OCI-LY1 (cell line): ENCODE measurements at regions not wholly inside any gene's neighbourhood (a gene's known extent, or its start where the extent isn't known, plus 50 kb on each side); places are given as distances from the start of the nearest gene placed in this dataset.

Experiments
- H2AFZ ChIP-seq: fragments of 200-600 bp; sonication (generic), shearing (Covaris generic); 2 replicates; pipeline ENCODE4 v1.6.0; 2014; ENCODE audit warnings: antibody characterized with exemption, mild to moderate bottlenecking, low read length
- H3F3A ChIP-seq: fragments of 200-600 bp; sonication (generic), shearing (Covaris generic); 2 replicates; pipeline ENCODE4 v1.6.0; 2014; ENCODE audit warnings: mild to moderate bottlenecking, antibody characterized with exemption, low read length, moderate library complexity; ENCODE audit not compliant: insufficient read depth
- H3K27ac ChIP-seq: fragments of 200-600 bp; sonication (generic); 2 replicates; pipeline ENCODE4 v1.5.1; 2014; ENCODE audit warnings: low read length, mixed run types, mild to moderate bottlenecking, low read depth; ENCODE audit not compliant: poor library complexity, severe bottlenecking
- H3K27me3 ChIP-seq: fragments of 200-600 bp; sonication (generic); 2 replicates; pipeline ENCODE4 v1.6.0; 2014; ENCODE audit warnings: antibody characterized with exemption, mild to moderate bottlenecking, low read length, moderate library complexity; ENCODE audit not compliant: insufficient read depth
- H3K36me3 ChIP-seq: fragments of 200-600 bp; sonication (generic); 2 replicates; pipeline ENCODE4 v1.6.1; 2014; ENCODE audit warnings: mild to moderate bottlenecking, antibody characterized with exemption, low read length, moderate library complexity, mixed read lengths; ENCODE audit not compliant: insufficient read depth
- H3K4me1 ChIP-seq: fragments of 200-600 bp; sonication (generic); 2 replicates; pipeline ENCODE4 v1.5.1; 2014; ENCODE audit warnings: mild to moderate bottlenecking, low read length, moderate library complexity; ENCODE audit not compliant: insufficient read depth, severe bottlenecking
- H3K4me2 ChIP-seq: fragments of 200-600 bp; sonication (generic), shearing (Covaris generic); 2 replicates; pipeline ENCODE4 v1.6.1; 2014; ENCODE audit warnings: low read length
- H3K4me3 ChIP-seq: fragments of 200-600 bp; sonication (generic); 2 replicates; pipeline ENCODE4 v1.5.1; 2014; ENCODE audit warnings: low read length, low read depth, mild to moderate bottlenecking, mixed read lengths; ENCODE audit not compliant: poor library complexity, severe bottlenecking
- H3K79me2 ChIP-seq: fragments of 200-600 bp; shearing (Covaris generic); 2 replicates; pipeline ENCODE4 v1.6.1; 2016; ENCODE audit warnings: mixed run types, low read length, mixed read lengths; ENCODE audit not compliant: insufficient read depth
- H3K9ac ChIP-seq: fragments of 200-600 bp; sonication (generic), shearing (Covaris generic); 2 replicates; pipeline ENCODE4 v1.6.1; 2014; ENCODE audit warnings: mild to moderate bottlenecking, low read length, mixed read lengths
- H3K9me2 ChIP-seq: fragments of 200-600 bp; sonication (generic), shearing (Covaris generic); 2 replicates; pipeline ENCODE4 v1.6.1; 2014; ENCODE audit warnings: low read depth, mild to moderate bottlenecking, low read length, mixed read lengths
- H3K9me3 ChIP-seq: fragments of 200-600 bp; shearing (Covaris generic); 2 replicates; pipeline ENCODE4 v1.6.1; 2014; ENCODE audit warnings: low read length, mixed read lengths
- H4K20me1 ChIP-seq: fragments of 200-600 bp; sonication (generic), shearing (Covaris generic); 2 replicates; pipeline ENCODE4 v1.6.0; 2016; ENCODE audit warnings: mild to moderate bottlenecking, low read length; ENCODE audit not compliant: insufficient read depth
- EZH2 ChIP-seq: fragments of 200-600 bp; sonication (generic), shearing (Covaris generic); IDR thresholded peaks from 2 replicates; pipeline ENCODE4 v1.8.0; 2017; ENCODE audit warnings: borderline replicate concordance, mixed run types, mild to moderate bottlenecking, antibody characterized with exemption, low read length, moderate library complexity, mixed read lengths
- TF ChIP-seq, protein P1 (sequence below): fragments of 200-600 bp; sonication (generic), shearing (Covaris generic); IDR thresholded peaks from 2 replicates; pipeline ENCODE4 v1.5.1; 2017; ENCODE audit warnings: mild to moderate bottlenecking, antibody characterized with exemption, low read length, moderate library complexity, mixed read lengths

DNA sequence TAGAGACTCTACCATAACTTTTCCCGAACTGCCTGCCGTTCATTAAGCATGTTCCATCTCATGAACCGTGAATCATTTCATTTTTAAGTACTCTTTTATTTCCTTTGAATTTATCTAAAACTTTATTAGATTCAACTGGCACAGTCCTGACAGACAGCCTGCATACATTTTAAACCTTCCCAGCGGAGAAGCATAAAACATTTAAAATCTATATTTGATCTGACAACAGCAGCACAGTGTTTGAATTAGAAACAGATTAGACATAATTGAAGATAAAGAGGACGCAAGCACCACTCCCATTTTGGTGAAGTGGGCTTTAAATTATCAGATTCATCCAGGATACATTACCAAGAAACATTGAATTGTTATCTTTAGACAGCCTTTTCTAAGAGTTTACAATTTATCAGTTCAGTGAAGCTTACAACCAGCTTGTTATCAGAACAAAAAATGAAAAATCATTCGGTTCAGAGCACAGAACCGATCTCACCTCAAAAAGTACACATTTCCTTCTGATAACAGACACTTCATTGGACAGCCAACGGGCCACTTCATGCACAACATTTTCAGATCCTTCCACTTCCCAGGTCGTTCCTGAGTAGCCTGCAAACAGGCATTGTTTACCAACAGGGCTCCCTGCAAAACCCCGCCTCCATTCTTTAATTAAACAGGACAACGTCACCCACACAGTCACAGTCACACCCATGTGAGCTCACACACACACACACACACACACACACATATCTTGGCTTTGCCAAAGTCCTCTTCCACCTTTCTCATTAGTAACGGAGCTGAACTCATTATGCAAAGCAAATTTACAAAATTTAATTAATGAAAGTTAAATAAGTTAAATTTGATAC is 171.2 kb downstream of the SP3 start:
- TF ChIP-seq, protein P1, sequence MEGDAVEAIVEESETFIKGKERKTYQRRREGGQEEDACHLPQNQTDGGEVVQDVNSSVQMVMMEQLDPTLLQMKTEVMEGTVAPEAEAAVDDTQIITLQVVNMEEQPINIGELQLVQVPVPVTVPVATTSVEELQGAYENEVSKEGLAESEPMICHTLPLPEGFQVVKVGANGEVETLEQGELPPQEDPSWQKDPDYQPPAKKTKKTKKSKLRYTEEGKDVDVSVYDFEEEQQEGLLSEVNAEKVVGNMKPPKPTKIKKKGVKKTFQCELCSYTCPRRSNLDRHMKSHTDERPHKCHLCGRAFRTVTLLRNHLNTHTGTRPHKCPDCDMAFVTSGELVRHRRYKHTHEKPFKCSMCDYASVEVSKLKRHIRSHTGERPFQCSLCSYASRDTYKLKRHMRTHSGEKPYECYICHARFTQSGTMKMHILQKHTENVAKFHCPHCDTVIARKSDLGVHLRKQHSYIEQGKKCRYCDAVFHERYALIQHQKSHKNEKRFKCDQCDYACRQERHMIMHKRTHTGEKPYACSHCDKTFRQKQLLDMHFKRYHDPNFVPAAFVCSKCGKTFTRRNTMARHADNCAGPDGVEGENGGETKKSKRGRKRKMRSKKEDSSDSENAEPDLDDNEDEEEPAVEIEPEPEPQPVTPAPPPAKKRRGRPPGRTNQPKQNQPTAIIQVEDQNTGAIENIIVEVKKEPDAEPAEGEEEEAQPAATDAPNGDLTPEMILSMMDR, result no peak
- no peak for TF ChIP-seq EZH2
- no peaks in the 10 kb centered on the region for H3K9me3 ChIP-seq
- no peaks in the 10 kb centered on the region for H3F3A ChIP-seq
- H3K4me3 ChIP-seq, result no peak overlapping the region
- no peaks in the 10 kb centered on the region for H3K9me2 ChIP-seq
- no peak overlapping the region for H3K4me2 ChIP-seq
- no peak overlapping the region for H2AFZ ChIP-seq
- no peak overlapping the region for H3K9ac ChIP-seq
- H3K27ac ChIP-seq, result no peak overlapping the region
- no peaks in the 10 kb centered on the region for H3K4me1 ChIP-seq
- no peaks in the 10 kb centered on the region for H4K20me1 ChIP-seq
- H3K79me2 ChIP-seq, result no peaks in the 10 kb centered on the region
- no peaks in the 10 kb centered on the region for H3K36me3 ChIP-seq
- H3K27me3 ChIP-seq, result no peaks in the 10 kb centered on the region; the same call in 1 of the 2 replicates

DNA sequence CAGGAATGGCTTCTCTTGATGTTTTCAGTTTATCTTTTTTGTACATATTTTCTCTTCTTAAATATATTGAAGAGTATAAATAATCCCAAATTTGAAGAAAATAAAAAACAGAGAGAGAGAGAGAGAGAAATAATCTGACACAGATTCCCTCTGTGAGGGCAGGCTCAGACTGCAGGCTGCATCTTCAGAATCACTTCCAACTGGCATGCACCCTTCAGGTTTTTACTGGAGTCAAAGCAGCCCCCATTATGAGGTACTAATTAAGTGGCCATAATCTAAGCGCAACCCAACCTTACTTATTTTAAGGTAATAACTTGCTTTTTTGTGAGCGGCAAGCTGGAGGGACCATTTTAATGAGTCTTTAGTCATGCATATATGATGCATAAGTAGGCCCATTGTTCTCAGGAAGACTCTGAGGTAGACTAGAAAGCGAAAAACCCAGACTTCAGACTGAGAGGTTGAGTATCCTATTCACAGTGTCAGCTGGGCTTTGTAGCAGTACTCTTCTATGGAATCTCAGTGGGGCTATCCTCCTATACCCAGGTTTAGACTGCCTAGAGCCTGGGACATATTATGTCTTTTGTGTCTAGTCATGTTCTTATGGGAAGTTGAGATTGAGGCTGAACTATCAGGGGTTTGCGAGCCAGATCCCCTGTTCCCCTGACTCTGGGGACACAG is 167.4 kb downstream of the SP3 start:
- Histone ChIP-seq H2AFZ (no peak overlapping the region), H3K4me3 (no peak overlapping the region), H3K27ac (no peak overlapping the region), H3K9me3 (no peaks in the 10 kb centered on the region), H3K9ac (no peak overlapping the region), H3K27me3 (no peaks in the 10 kb centered on the region; the same call in 1 of the 2 replicates), H3F3A (no peaks in the 10 kb centered on the region), H3K36me3 (no peaks in the 10 kb centered on the region), H3K4me2 (no peak overlapping the region), H3K4me1 (no peaks in the 10 kb centered on the region), H4K20me1 (no peaks in the 10 kb centered on the region), H3K79me2 (no peaks in the 10 kb centered on the region), H3K9me2 (no peaks in the 10 kb centered on the region)
- TF ChIP-seq, protein P1, result no peak
- no peak for TF ChIP-seq EZH2

DNA sequence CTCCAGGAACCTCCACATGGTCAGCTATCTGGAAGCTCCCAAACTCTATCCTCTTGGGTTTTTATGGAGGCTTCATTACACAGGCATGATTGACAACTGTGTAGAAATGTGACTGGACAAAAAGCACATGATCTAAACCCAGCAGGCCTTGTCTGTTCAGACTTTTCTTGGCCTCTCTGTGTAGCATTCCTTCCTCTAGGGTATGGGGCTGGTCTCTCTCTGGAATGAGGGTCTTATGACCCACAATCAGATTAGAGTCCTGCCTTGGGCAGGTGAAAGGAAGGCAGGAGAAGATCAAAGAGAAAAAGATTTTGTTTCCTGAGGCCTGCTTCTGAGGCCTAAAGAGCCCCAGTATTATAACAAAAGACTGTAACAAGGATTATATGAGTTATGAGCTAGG is 162.7 kb downstream of the SP3 start:
- Histone ChIP-seq H3K9ac (no peak overlapping the region), H3K4me3 (no peak overlapping the region), H3K27me3 (peaks cover 4% of the 10 kb centered on the region; the same call in 1 of the 2 replicates), H3K9me2 (no peaks in the 10 kb centered on the region), H3K9me3 (no peaks in the 10 kb centered on the region), H3K27ac (no peak overlapping the region), H3F3A (no peaks in the 10 kb centered on the region), H3K4me2 (no peak overlapping the region), H3K79me2 (no peaks in the 10 kb centered on the region), H2AFZ (no peak overlapping the region), H3K36me3 (no peaks in the 10 kb centered on the region), H4K20me1 (no peaks in the 10 kb centered on the region), H3K4me1 (no peaks in the 10 kb centered on the region)
- TF ChIP-seq EZH2, result no peak
- TF ChIP-seq, protein P1, result no peak
